ENCODE measurements at regions not wholly inside any gene's neighbourhood (a gene's known extent, or its start where the extent isn't known, plus 50 kb on each side); places are given as distances from the start of the nearest gene placed in this dataset.
"Not testable (repeated sequence)": the region's sequence is repeated elsewhere in the genome, so short reads cannot be mapped to it uniquely, and the experiment has no call there.

- TF ChIP-seq POLR2A, CTCF (IDR thresholded peaks at IDR 0.05): not testable (repeated sequence)
Observed at GRCh38 chr17:34423315-34423714, 60.3 kb upstream of the CCL1 start.
